Colon (tissue), 2 donors: ENCODE measurements at regions not wholly inside any gene's neighbourhood (a gene's known extent, or its start where the extent isn't known, plus 50 kb on each side); places are given as distances from the start of the nearest gene placed in this dataset.

Source experiments
- FAIRE-seq: peaks from 2 replicates; lab custom pipeline; 2012; peaks lifted over from hg19 to GRCh38; lab: Jason Lieb, UNC
- donor health status: control.
- donor health status: control.

DNA sequence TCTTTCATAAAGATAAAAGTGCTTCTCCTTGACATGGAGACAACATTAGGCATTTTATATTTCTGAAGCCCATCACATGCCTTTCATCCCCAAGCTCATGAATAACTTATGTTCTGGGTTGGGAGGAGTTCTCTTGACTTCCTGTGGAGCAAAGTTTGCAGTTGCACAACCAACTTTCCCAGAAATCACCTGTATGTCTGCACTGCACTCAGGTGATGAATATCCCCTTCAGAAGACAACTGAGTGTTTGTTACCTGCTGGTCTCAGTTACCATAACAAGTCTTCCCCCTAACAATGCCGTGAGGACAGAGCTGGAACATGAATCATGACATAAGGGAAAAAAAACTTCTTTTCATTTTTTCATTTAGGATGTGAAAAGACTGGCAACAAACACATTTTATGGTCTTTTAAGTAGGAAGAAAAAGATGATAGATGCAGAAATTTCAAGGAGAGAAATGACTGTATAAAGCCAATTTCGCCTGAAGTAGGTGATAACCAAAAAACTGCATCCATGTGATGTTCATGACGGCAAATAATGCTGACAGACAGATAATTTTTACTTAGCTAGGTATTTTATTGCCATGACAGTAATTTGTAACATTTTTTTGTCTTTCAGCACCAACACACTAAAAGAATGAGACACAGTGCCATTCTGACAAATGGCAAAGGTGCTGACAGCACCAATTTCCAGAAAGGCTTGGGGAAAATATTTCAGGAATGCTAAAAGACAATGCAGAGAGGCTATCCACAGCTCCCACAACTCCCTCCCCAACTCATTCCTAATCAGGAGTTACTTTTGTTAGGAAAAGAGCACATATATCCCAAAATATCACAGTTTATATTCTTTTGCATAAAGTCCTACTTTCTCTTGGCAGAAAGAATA is 656.3 kb downstream of the PRELID2 start:
- FAIRE-seq = no peak

DNA sequence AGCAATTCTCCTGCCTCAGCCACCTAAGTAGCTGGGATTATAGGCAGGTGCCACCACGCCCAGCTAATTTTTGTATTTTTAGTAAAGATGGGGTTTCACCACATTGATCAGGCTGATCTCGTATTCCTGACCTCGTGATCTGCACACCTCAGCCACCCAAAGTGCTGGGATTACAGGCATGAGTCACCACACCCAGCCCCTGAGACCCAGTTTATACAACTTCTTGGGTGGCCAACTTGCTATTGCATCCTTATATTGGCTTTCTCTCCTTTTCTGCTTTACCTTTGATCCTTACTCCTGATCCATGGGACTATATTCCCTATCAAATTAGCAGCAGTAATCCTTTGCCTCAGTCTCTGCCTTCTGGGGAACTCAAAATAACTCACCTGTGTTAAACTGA is 659.1 kb downstream of the PRELID2 start:
- no peak for FAIRE-seq

DNA sequence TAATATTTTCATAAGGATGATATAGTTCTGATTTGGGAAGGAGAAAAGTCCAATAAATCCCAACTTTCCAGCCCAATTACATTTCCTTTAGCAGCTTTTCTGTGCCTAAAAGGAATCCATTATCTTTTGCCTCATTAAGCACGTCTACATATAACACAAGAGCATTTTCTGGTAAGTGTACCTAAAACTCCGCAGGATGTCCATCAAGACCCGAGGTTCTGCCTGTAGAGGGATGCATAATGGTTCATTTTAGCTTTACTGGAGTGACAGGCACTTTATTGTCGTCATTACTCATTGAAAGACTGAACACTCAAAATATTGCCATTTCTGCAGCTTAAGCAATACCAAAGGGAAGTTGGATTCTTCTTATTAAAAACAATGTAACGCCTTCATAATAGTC is 669.0 kb downstream of the PRELID2 start:
- no peak for FAIRE-seq

DNA sequence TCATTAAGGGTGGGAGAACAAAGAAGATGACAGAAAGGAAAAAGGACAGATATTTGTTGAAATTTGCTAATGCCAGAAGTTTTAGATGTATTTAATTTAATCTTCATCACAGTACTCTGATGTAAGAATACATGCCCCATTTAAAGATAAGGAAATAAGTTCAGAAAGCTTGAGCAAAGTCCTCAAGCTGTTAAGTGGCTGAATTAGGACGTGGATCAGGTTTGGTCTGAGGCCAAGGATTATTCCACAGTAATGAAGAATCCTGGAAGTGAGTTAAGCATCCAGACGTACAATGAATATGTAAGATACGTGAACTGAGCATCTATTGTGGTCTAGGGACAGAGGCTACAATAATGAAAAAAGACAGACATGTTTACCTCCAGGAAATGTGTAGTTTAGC is 671.3 kb downstream of the PRELID2 start:
- FAIRE-seq = no peak

DNA sequence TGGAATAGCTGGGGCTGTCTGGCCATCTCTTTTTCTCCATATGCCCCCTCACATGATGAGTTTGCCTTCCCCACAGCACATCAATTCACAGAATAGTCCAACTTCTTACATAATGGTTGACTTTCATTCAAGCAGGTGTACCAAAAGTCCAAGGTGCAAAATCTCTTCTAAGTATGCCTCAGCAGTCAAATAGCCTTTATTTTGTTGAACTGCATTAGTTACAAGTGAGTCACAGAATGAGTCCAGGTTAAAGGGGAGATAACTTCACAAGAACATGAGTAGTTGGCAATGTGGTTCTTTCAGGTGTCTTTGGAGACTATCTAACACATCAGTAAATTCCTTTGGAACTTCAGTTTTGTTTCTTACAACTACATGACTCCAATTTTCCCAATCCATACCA is 672.5 kb downstream of the PRELID2 start:
- no peak for FAIRE-seq

DNA sequence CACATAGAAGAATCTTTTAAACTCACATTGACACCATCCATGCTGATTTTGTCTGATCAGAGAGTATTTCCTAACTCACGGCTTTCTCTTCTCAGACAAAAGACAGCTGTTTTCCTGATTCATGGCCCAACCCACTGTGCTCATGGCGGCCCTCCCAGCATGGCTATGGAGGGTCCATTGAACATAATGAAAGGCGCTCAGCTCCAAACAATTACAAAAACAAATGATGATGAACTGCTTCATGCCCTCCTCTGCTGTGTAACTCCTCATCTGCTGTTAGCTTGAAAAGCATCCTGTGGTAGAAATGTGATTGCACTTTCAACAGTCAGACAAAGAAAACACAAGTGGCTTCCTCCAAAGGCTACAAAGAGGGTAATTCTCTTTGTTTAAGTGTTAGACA is 673.8 kb downstream of the PRELID2 start:
- FAIRE-seq = no peak

DNA sequence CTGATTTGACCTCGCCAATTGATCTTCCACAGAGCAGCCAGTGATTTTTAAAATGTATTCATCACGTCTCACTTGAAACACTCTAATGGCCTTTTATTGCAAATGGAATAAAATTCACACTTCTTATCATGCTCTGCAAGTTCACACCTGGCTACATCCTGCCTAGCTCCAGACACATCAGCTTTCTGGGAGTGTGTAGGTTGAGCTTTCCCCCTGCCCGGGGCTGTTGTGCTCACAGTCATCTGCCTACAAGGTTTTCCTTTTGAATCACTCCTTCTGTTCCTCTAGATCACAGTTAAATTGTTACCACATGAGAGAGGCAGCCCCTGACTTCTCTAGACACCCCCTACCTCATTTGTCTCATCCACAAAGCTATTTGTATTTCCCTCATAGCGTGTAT is 674.5 kb downstream of the PRELID2 start:
- no peak for FAIRE-seq

DNA sequence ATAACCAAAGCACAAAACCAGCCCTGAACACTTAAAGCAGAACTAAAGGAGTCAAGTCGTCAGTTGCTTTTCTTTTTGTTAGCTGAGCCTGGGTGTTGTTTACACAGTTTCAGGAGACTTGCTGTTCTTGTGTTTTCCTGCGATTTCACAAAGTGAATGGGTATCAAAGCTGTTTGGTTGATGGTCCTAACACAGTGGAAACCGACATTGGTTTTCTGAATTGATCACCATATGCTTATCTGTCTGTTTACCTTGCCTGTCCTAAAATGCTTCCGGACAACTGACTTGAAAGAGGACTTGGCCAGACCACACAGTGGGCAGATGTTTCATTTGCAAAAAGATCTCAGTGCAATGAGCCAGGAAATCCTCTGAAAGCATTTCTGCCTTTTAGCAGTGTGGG is 676.4 kb downstream of the PRELID2 start:
- no peak for FAIRE-seq

DNA sequence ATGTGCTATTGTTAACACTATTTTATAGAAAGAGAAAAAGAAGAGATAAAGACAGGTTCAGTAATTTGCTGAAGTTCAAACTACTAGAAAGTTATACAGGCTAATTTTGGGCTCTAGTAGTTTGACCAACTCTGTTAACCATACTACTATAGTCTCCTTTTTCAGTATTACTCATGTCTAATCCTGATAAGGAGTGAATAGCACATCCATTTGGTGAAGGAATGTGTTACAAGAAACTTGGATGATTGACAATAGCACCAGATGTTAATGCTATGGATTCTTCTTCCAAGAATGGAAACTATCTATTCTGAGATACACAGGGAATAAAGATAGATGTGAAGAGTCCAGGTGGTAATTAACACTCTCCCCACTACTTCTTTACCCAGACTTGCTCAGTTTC is 677.3 kb downstream of the PRELID2 start:
- no peak for FAIRE-seq

DNA sequence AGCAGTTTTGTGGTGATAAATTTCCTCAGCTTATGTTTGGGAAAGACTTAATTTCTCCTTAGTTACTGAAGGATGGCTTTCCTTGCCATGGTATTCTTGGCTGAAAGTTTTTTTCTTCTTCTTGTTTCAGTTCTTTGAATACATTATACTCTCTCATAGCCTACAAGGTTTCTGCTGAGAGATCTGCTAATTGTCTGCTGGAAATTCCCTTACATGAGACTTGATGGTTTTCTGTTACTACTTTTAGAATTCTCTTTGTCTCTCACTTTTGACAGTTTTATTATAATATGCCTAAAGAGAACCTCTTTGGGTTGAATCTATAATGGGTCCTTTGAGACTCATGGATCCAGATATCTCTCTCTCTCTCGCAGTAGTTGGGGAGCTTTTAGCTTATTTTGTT is 693.6 kb downstream of the PRELID2 start:
- FAIRE-seq = no peak

GRCh38 chr5:145130996-145131395 is 704.1 kb downstream of the PRELID2 start:
- no peak for FAIRE-seq

DNA sequence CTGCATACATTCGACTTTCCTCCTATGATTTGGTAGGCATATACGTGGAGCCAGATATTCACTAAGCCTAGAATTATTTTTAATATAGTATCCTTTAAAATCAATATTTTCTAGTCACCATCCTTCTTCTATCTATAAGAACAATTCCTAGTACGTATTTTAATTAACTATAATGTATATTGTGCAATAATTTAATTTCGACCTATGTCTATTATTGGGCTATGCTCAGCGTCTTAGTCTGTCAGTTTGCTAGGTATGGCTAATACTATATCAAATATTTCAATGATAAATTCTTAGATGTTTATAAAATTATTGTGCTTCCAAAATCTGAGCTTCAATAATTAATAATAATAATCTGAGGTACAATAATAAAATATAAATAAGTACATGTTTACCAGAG is 705.3 kb downstream of the PRELID2 start:
- no peak for FAIRE-seq

DNA sequence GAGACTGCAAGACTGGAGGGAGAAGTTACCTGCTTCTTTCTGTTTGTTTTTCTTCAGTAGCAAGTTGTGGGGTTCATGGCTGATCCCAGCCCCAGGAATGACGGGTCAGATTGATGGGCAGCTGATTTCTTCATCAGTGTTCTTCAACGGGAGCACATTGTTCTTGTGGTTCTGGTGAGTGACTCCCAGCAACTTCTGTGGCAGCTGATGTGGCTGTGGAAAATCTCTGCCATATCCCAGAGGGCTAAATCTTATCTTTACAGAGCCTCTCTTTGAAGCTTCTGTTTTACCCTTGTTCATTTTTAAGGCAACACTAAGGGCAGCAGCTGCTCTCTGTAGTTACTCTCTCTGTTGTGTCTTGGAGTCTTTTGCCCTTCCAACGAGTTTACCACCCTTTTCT is 710.3 kb downstream of the PRELID2 start:
- no peak for FAIRE-seq

DNA sequence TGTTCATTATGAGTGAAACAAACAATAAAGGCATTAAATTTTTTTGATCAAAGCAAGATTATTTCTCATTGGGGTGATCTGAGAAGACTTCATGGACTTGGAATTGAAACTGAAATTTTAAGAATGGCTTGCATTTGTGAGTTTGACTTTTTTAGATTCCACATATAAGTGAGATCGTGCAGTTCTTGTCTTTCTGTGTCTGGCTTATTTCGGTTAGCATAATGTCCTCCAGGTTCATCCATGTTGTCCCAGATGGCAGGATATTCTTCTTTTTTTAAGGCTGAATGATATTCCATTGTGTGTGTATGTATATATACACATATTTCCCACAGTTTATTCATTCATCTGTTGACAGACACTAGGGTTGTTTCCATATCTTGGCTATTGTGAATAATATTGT is 716.5 kb downstream of the PRELID2 start:
- FAIRE-seq = no peak

DNA sequence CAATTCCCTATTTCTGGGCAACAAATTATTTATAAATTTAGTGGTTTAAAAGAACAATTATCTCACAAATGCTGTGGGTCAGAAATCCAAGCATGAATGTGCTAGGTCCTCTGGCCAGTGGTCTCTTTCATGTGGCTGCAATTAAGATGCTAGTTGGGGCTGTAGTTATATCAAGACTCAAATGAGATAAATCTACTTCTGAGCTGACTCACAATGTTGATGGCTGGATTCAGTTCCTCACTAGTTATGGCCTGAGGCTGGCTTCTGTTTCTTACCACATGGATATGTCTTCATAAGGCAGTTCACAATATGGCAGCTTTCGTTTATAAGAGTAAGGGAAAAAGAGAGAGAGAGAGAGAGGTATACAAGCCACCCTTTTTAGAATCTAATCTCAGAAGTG is 717.0 kb downstream of the PRELID2 start:
- FAIRE-seq = no peak

- no peak for FAIRE-seq
Measured at GRCh38 chr5:145117285-145117684, 717.9 kb downstream of the PRELID2 start.

DNA sequence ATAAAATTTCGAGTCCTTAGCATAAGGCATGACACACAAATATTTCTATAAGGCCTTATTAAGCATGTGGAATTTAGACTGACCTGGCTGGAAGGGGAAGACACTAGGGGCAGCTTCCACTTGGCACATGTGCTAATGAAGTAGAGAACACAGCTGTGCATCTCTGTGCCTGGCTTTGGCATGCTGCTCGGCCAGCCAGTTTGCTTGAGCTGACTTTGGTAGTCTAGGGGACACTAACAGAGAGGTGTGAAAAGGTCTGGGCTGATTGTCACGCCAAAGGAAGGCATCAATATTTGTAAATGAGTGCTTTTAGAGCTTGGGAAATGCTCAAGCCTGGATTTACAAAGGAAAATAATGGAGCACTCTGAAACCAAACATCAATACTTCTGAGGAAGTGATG is 723.7 kb downstream of the PRELID2 start:
- FAIRE-seq = no peak

DNA sequence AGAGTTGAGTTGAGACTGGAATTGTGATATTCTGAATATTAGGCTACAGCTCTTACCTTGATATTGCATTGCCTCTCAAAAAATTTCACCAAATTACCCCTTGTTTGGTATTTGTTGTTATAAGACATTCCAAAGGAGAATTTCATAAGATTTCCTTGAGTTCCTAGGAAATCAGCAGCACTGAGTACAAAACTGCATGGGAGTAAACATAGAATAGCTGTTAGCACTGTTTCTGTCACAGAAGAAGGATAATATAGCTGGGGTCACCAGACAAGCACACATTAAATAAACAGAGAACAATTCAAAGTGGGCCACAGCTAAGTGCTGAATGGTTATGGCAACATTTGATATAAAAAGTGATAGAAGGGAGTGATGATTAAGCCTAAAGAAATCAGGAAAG is 724.3 kb downstream of the PRELID2 start:
- FAIRE-seq = no peak

GRCh38 chr5:145110181-145110580 is 725.0 kb downstream of the PRELID2 start:
- FAIRE-seq = no peak

DNA sequence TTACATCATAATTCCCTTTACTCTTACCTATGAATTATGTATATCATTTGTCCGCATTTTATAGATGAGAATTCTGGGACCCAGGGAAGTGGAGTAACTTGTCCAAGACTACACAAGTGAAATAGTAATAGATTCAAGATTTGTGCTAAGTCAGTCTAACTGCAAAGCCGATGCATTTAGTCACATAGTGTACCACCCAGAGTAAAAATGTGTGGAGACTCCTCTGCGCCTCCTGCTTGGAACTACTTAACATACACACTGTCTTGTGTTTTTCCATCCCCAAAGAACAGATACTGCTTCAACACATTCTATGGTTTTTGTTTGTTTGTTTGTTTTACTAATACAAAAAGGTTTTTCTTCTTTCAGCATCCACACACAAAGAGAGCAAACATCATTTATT is 729.8 kb downstream of the PRELID2 start:
- no peak for FAIRE-seq

GRCh38 chr5:145104106-145104505 is 731.0 kb downstream of the PRELID2 start:
- no peak for FAIRE-seq

GRCh38 chr5:145101246-145101645 is 733.9 kb downstream of the PRELID2 start:
- no peak for FAIRE-seq

- no peak for FAIRE-seq
Measured at GRCh38 chr5:145090115-145090514, 745.0 kb downstream of the PRELID2 start.

DNA sequence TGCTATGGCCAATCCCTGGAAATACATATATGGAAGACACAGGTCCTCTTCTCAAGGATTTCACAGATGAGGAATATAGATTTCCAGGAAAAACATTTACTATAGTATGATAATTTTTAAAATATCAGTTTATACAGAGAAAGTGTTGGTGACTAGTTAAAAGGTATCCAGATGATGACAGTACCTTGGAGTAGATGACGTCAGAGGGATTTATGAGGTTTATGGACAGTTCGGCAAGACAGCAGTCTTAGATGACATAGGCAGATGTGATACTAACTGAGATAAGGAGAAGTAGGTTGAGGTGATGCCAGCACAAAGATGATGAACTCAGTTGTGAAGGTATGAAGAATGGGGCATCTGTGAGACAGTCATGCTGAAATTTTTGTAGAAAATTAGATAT is 750.3 kb downstream of the PRELID2 start:
- FAIRE-seq = no peak
